ENCODE measurements at regions not wholly inside any gene's neighbourhood (a gene's known extent, or its start where the extent isn't known, plus 50 kb on each side); places are given as distances from the start of the nearest gene placed in this dataset.
A peak's percentile ranks its signal among the peaks of the same experiment; 100 is the strongest.
"Not testable (repeated sequence)": the region's sequence is repeated elsewhere in the genome, so short reads cannot be mapped to it uniquely, and the experiment has no call there.

DNA sequence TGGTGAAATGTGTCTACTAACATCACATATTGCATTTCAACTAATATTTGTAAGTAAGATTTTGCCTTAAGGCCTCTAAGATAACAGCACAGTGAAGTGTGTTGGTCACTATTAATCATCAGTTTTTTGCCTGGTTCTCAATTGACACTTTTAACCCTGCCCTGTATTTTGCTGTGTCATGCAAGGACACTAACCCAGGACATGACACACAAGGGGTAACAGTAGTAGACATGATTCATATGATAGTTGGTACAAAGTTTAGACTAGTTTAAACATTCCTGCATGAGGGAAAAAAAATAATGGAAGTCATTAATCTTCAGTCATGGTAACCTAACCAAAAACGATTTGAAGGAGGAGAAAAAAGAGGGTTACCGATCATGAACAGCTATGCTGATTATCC is 207.0 kb downstream of the DEPDC1B start:
- Histone ChIP-seq H3K27ac (no peak overlapping the region), H3K4me1 (peaks cover 0 to 5% (median 2%) of the 10 kb centered on the region in 4 donors), H3K9me3 (no peaks in the 10 kb centered on the region), H3K36me3 (no peaks in the 10 kb centered on the region), H3K27me3 (no peaks in the 10 kb centered on the region), H3K4me3 (no peak overlapping the region)
- no peak for DNase-seq
- intact Hi-C loops (cut with DNase I; ENCODE audit: low total_unique reads) (no loop called here), in situ Hi-C loops (cut with MboI; ENCODE audit: low pct_ligation_motif_present in 1 of 4, low pct_unique_long_range_greater_than_20kb in 1 of 4, low sequenced_read_pairs in 3 of 4) (no loop called here)
- 72 to 82% methylated on average over 2 of the region's 2 CpGs for WGBS, 2 donors (ENCODE audit: low coverage in 1 of 2)
- TF ChIP-seq POLR2A (IDR thresholded peaks at IDR 0.05) (no peak), POLR2AphosphoS5 (IDR thresholded peaks at IDR 0.05) (no peak), EP300 (IDR thresholded peaks at IDR 0.05; ENCODE audit: low read depth) (no peak)
- TF ChIP-seq, protein P1, sequence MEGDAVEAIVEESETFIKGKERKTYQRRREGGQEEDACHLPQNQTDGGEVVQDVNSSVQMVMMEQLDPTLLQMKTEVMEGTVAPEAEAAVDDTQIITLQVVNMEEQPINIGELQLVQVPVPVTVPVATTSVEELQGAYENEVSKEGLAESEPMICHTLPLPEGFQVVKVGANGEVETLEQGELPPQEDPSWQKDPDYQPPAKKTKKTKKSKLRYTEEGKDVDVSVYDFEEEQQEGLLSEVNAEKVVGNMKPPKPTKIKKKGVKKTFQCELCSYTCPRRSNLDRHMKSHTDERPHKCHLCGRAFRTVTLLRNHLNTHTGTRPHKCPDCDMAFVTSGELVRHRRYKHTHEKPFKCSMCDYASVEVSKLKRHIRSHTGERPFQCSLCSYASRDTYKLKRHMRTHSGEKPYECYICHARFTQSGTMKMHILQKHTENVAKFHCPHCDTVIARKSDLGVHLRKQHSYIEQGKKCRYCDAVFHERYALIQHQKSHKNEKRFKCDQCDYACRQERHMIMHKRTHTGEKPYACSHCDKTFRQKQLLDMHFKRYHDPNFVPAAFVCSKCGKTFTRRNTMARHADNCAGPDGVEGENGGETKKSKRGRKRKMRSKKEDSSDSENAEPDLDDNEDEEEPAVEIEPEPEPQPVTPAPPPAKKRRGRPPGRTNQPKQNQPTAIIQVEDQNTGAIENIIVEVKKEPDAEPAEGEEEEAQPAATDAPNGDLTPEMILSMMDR (IDR thresholded peaks at IDR 0.05) = no peak

DNA sequence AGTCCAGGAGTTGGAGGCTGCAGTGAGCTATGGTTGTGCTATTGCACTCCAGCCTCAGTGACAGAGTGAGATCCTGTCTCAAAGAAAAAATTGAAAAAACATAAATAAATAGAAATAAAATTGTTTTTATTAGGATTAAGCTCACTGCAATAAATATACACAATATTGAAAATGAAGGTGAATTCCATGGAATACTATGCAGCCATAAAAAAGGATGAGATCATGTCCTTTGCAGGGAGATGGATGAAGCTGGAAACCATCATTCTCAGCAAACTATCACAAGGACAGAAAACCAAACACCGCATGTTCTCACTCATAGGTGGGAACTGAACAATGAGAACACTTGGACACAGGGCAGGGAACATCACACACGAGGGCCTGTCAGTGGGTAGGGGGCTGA is 207.6 kb downstream of the DEPDC1B start:
- in situ Hi-C loops (cut with MboI; ENCODE audit: low pct_ligation_motif_present in 1 of 4, low pct_unique_long_range_greater_than_20kb in 1 of 4, low sequenced_read_pairs in 3 of 4); DNase-seq; H3K36me3 ChIP-seq; H3K27me3 ChIP-seq; H3K4me1 ChIP-seq; H3K27ac ChIP-seq; intact Hi-C loops (cut with DNase I; ENCODE audit: low total_unique reads); H3K9me3 ChIP-seq; H3K4me3 ChIP-seq: not testable (repeated sequence)
- 87 to 93% methylated on average over 2 of the region's 2 CpGs for WGBS, 2 donors (ENCODE audit: low coverage in 1 of 2)

DNA sequence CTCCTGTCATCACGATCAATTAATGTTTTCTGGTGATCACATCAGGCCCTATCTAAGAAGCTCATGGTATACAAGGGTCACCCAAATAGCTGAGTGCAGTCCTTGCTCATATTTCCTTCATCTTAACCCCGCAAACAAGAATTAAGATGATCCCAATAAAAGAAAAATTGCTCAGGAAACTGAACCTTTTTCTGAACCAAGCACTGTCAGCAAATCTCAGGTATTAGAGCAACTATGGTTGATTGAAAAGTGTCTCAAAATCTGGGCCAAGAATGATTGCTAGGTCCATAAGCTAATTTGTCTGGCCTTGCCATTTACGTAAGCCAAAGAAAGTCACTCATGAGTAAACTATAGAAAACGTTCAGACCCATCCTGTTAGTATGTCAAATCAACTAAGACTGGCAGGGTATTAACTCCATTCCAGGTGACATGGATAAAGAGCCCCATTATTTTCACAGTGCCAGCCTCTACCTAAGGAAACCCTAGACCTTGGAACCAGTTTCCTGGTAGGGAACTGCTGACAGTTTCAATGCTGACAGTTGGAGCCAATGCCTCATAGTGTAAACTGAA is 209.3 kb downstream of the DEPDC1B start:
- no peaks in the 10 kb centered on the region for H3K27me3 ChIP-seq
- no peak for DNase-seq

DNA sequence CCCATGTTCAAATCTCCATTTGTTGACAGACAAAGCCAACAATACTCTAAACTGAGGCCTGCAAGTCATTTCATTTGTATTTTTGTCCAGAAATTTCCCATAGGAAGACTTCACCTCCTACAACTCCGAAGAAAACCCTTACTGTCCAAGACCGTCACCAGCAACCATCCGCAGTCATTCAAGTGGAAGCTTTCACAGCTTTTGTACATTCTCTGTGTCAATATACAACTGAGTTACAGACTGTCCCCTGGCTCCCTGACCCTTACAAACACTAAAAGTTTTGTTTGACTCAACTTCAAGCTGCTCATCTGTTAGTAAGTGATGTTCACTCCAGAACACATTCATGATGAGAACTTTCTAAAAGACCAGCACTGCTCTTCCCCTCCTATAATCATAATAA is 210.1 kb downstream of the DEPDC1B start:
- peak overlapping the region in 3 of 4 donors; percentile 14 to 63 (median 19) for H3K27ac ChIP-seq

More for the DNA sequence above, 209.3 kb downstream of the DEPDC1B start:
- Histone ChIP-seq H3K9me3 (no peaks in the 10 kb centered on the region), H3K27ac (no peak overlapping the region), H3K4me1 (no peaks in the 10 kb centered on the region), H3K4me3 (no peak overlapping the region), H3K36me3 (no peaks in the 10 kb centered on the region)
- 83 to 90% methylated on average over 2 to 4 of the region's 4 CpGs for WGBS, 2 donors (ENCODE audit: low coverage in 1 of 2)
- intact Hi-C loops (cut with DNase I; ENCODE audit: low total_unique reads) (no loop called here), in situ Hi-C loops (cut with MboI; ENCODE audit: low pct_ligation_motif_present in 1 of 4, low pct_unique_long_range_greater_than_20kb in 1 of 4, low sequenced_read_pairs in 3 of 4) (no loop called here)
- TF ChIP-seq POLR2AphosphoS5 (IDR thresholded peaks at IDR 0.05) = no peak
- no peak for TF ChIP-seq EP300 (IDR thresholded peaks at IDR 0.05; ENCODE audit: low read depth)

DNA sequence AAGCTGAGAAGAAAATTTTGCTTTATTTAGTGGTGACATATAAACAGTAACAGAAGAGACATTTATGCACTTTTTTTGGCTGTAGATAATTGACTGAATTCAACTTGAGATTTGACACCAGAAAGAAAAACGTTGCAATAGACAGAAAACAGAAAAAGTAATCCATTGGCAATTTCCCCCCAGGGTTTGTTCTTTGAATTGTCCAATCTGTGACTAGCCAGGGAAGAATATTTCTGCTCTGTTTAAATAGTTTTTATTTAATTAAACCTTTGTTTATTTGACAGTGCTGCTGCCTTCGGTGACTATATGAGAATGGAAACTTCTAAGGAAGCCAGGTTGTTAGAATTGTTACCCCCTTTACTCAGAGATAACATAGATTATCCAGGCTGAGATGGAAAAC is 210.6 kb downstream of the DEPDC1B start:
- H3K27ac ChIP-seq = peak overlapping the region in 3 of 4 donors; percentile 14 to 63 (median 31)
- TF ChIP-seq EP300 (IDR thresholded peaks at IDR 0.05; ENCODE audit: low read depth) (no peak), POLR2A (IDR thresholded peaks at IDR 0.05) (no peak), POLR2AphosphoS5 (IDR thresholded peaks at IDR 0.05) (no peak)
- TF ChIP-seq, protein P1 (IDR thresholded peaks at IDR 0.05) = no peak
- no peak overlapping the region for H3K4me3 ChIP-seq
- no peak for DNase-seq
- in situ Hi-C loops (cut with MboI; ENCODE audit: low pct_ligation_motif_present in 1 of 4, low pct_unique_long_range_greater_than_20kb in 1 of 4, low sequenced_read_pairs in 3 of 4) (no loop called here), intact Hi-C loops (cut with DNase I; ENCODE audit: low total_unique reads) (no loop called here)
- H3K4me1 ChIP-seq = no peaks in the 10 kb centered on the region
- no peaks in the 10 kb centered on the region for H3K27me3 ChIP-seq
- no peaks in the 10 kb centered on the region for H3K36me3 ChIP-seq
- 35 to 38% methylated on average over 2 of the region's 2 CpGs for WGBS, 2 donors (ENCODE audit: low coverage in 1 of 2)
- no peaks in the 10 kb centered on the region for H3K9me3 ChIP-seq

More for the DNA sequence above, 210.1 kb downstream of the DEPDC1B start:
- Histone ChIP-seq H3K9me3 (no peaks in the 10 kb centered on the region), H3K27me3 (no peaks in the 10 kb centered on the region), H3K4me3 (no peak overlapping the region), H3K4me1 (no peaks in the 10 kb centered on the region), H3K36me3 (no peaks in the 10 kb centered on the region)
- 89% methylated on average over 3 of the region's 3 CpGs; no CpG with 5 or more reads in 1 of the 2 donors for WGBS, 2 donors (ENCODE audit: low coverage in 1 of 2)
- no peak for DNase-seq
- no peak for TF ChIP-seq EP300 (IDR thresholded peaks at IDR 0.05; ENCODE audit: low read depth)
- no peak for TF ChIP-seq POLR2A (IDR thresholded peaks at IDR 0.05)
- TF ChIP-seq POLR2AphosphoS5 (IDR thresholded peaks at IDR 0.05) = no peak
- TF ChIP-seq, protein P1 (IDR thresholded peaks at IDR 0.05) = no peak
- intact Hi-C loops (cut with DNase I; ENCODE audit: low total_unique reads) = no loop called here
- in situ Hi-C loops (cut with MboI; ENCODE audit: low pct_ligation_motif_present in 1 of 4, low pct_unique_long_range_greater_than_20kb in 1 of 4, low sequenced_read_pairs in 3 of 4) = no loop called here

All from transverse colon (tissue), 4 donors.